ENCODE measurements at regions not wholly inside any gene's neighbourhood (a gene's known extent, or its start where the extent isn't known, plus 50 kb on each side); places are given as distances from the start of the nearest gene placed in this dataset.

GRCh38 chrX:149284616-149285015 lies 220.5 kb downstream of the IDS start:
- no peak overlapping the region for H3K9ac ChIP-seq (ENCODE audit: low read length in 3 of 3)
- no peaks in the 10 kb centered on the region for H3K36me3 ChIP-seq (ENCODE audit: control insufficient read depth in 2 of 3, insufficient read depth in 3 of 3, low read length in 3 of 3)
- peaks cover 2% of the 10 kb centered on the region for H3K27me3 ChIP-seq (ENCODE audit: control insufficient read depth, insufficient read depth, low read length)
- FAIRE-seq (no peak), DNase-seq (no peak)
- no peaks in the 10 kb centered on the region for H3K9me3 ChIP-seq (ENCODE audit: control insufficient read depth in 2 of 3, insufficient read depth in 1 of 3, low read length in 3 of 3)
- no peak for TF ChIP-seq CTCF (IDR thresholded peaks at IDR 0.05; ENCODE audit: borderline replicate concordance, extremely low read depth, insufficient read depth)
- H3K4me1 ChIP-seq (ENCODE audit: control insufficient read depth in 2 of 3, insufficient read depth in 2 of 3, low read depth in 1 of 3, low read length in 3 of 3), result no peaks in the 10 kb centered on the region
- H3K27ac ChIP-seq (ENCODE audit: low read depth in 2 of 2, low read length in 2 of 2), result no peak overlapping the region
- no peak overlapping the region for H3K4me3 ChIP-seq (ENCODE audit: low read length in 3 of 3)
- intact Hi-C loops (cut with DNase I), result no loop called here

- TF ChIP-seq CTCF (IDR thresholded peaks at IDR 0.05; ENCODE audit: borderline replicate concordance, extremely low read depth, insufficient read depth), result no peak
- intact Hi-C loops (cut with DNase I), result no loop called here
- FAIRE-seq (peak; percentile 30), DNase-seq (no peak)
- no peaks in the 10 kb centered on the region for H3K36me3 ChIP-seq (ENCODE audit: control insufficient read depth in 2 of 3, insufficient read depth in 3 of 3, low read length in 3 of 3)
- H3K9ac ChIP-seq (ENCODE audit: low read length in 3 of 3), result no peak overlapping the region
- peaks cover 2% of the 10 kb centered on the region for H3K27me3 ChIP-seq (ENCODE audit: control insufficient read depth, insufficient read depth, low read length)
- no peak overlapping the region for H3K4me3 ChIP-seq (ENCODE audit: low read length in 3 of 3)
- H3K4me1 ChIP-seq (ENCODE audit: control insufficient read depth in 2 of 3, insufficient read depth in 2 of 3, low read depth in 1 of 3, low read length in 3 of 3), result no peaks in the 10 kb centered on the region
- H3K27ac ChIP-seq (ENCODE audit: low read depth in 2 of 2, low read length in 2 of 2), result no peak overlapping the region
- H3K9me3 ChIP-seq (ENCODE audit: control insufficient read depth in 2 of 3, insufficient read depth in 1 of 3, low read length in 3 of 3), result no peaks in the 10 kb centered on the region
Measured at GRCh38 chrX:149283853-149284252, 221.3 kb downstream of the IDS start.

- intact Hi-C loops (cut with DNase I), result no loop called here
- no peak overlapping the region for H3K27ac ChIP-seq (ENCODE audit: low read depth in 2 of 2, low read length in 2 of 2)
- no peak for FAIRE-seq
Measured at GRCh38 chrX:149282909-149283308, 222.2 kb downstream of the IDS start.

More at GRCh38 chrX:149282909-149283308, 222.2 kb downstream of the IDS start:
- Histone ChIP-seq H3K9ac (ENCODE audit: low read length in 3 of 3) (no peak overlapping the region), H3K9me3 (ENCODE audit: control insufficient read depth in 2 of 3, insufficient read depth in 1 of 3, low read length in 3 of 3) (no peaks in the 10 kb centered on the region), H3K27me3 (ENCODE audit: control insufficient read depth, insufficient read depth, low read length) (peaks cover 2% of the 10 kb centered on the region), H3K4me3 (ENCODE audit: low read length in 3 of 3) (no peak overlapping the region), H3K4me1 (ENCODE audit: control insufficient read depth in 2 of 3, insufficient read depth in 2 of 3, low read depth in 1 of 3, low read length in 3 of 3) (no peaks in the 10 kb centered on the region), H3K36me3 (ENCODE audit: control insufficient read depth in 2 of 3, insufficient read depth in 3 of 3, low read length in 3 of 3) (no peaks in the 10 kb centered on the region)
- TF ChIP-seq CTCF (IDR thresholded peaks at IDR 0.05; ENCODE audit: borderline replicate concordance, extremely low read depth, insufficient read depth), result no peak
- DNase-seq, result no peak
